ENCODE measurements at regions not wholly inside any gene's neighbourhood (a gene's known extent, or its start where the extent isn't known, plus 50 kb on each side); places are given as distances from the start of the nearest gene placed in this dataset.

DNA sequence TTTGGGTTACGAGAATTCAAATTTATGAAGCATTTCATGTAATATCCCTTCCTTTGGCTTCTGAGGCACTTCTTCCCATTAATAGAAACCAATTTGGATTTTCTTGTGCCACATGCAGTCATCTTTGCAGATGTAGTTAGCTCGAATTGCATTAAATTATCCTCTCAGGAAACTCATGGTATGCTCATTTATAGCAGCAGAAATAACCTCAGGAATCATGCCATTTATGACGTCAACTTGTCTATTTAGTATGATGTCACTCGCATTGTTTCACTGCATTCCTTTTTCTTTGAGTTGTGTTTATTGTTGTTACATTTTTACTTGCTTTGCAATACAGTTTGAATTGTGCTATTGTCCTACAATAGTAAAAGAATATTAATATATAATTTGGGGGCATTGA lies 163.8 kb downstream of the RBM43 start:
- TF ChIP-seq, protein P1, sequence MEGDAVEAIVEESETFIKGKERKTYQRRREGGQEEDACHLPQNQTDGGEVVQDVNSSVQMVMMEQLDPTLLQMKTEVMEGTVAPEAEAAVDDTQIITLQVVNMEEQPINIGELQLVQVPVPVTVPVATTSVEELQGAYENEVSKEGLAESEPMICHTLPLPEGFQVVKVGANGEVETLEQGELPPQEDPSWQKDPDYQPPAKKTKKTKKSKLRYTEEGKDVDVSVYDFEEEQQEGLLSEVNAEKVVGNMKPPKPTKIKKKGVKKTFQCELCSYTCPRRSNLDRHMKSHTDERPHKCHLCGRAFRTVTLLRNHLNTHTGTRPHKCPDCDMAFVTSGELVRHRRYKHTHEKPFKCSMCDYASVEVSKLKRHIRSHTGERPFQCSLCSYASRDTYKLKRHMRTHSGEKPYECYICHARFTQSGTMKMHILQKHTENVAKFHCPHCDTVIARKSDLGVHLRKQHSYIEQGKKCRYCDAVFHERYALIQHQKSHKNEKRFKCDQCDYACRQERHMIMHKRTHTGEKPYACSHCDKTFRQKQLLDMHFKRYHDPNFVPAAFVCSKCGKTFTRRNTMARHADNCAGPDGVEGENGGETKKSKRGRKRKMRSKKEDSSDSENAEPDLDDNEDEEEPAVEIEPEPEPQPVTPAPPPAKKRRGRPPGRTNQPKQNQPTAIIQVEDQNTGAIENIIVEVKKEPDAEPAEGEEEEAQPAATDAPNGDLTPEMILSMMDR (IDR thresholded peaks at IDR 0.05), result no peak
- TF ChIP-seq POLR2A (IDR thresholded peaks at IDR 0.05), result no peak
